Ovary (tissue), 7 donors: ENCODE measurements at regions not wholly inside any gene's neighbourhood (a gene's known extent, or its start where the extent isn't known, plus 50 kb on each side); places are given as distances from the start of the nearest gene placed in this dataset.

Experiments
- DNase-seq, 5 donors: peaks; one replicate each; pipeline ENCODE4 v3.0.0-alpha.2; 2019 to 2020
- H3K27ac ChIP-seq, 2 donors: fragments of 200-600 bp; one replicate each; pipeline versions ENCODE4 v1.5.1 to v1.8.0; 2019 to 2022
- H3K27me3 ChIP-seq: fragments of 200-600 bp; one replicate; pipeline ENCODE4 v1.8.0; 2022
- H3K36me3 ChIP-seq: fragments of 200-600 bp; sonication (generic); one replicate; pipeline ENCODE4 v1.5.1; 2019
- H3K4me1 ChIP-seq: one replicate; pipeline ENCODE4 v1.8.1; 2013; ENCODE audit warnings: mild to moderate bottlenecking, moderate library complexity; ENCODE audit not compliant: insufficient read depth
- H3K4me3 ChIP-seq: fragments of 200-600 bp; sonication (generic); one replicate; pipeline ENCODE4 v1.5.1; 2017
- H3K9me3 ChIP-seq, 2 donors: fragments of 200-600 bp in 1 of 2; sonication (generic) in 1 of 2; one replicate each; pipeline versions ENCODE4 v1.5.1 to v1.8.1; 2013 to 2019; ENCODE audit warnings: mild to moderate bottlenecking in 1 of 2, moderate library complexity in 1 of 2
- EP300 ChIP-seq: sonication (generic); formaldehyde crosslinking; IDR thresholded peaks from one replicate; pipeline ENCODE4 v1.6.1; 2017; ENCODE audit warnings: antibody characterized with exemption
- POLR2A ChIP-seq: fragments of 450-650 bp; IDR thresholded peaks from one replicate; pipeline ENCODE4 v1.6.1; 2017; ENCODE audit warnings: antibody characterized with exemption, mild to moderate bottlenecking, moderate library complexity
- WGBS, 3 donors: extraction: QIAGEN DNeasy Blood & Tissue Kit in 1 of 3; methylation state at CpG; one replicate each; pipeline versions ENCODE4 v1.1.5 to v1.1.7; 2013 to 2017; 5-methylcytosine and 5-hydroxymethylcytosine counted together
- intact Hi-C, 4 donors: fragments of 100-400 bp; cut with DNase I; formaldehyde crosslinking; loops; one replicate each; pipeline versions ENCODE4 v1.11.0 to v1.15.1; 2022 to 2023
- TF ChIP-seq, protein P1 (sequence below), 3 donors: fragments of 450-650 bp in 2 of 3; fragments of 200-600 bp in 1 of 3; IDR thresholded peaks; one replicate each; pipeline versions ENCODE4 v1.5.1 to v1.8.0; 2016 to 2022; ENCODE audit warnings: antibody characterized with exemption in 3 of 3, mild to moderate bottlenecking in 1 of 3
- donor health status: DM: no; HTN: no; CAD: no; lungs with moderate emphysema.
- donor health status: DM: no; HTN: no; CAD: no.
- donor health status: Bipolar disorder and iron deficiency.
- donor health status: DM: no; HTN: no; CAD: no.
- donor health status: DM: yes; HTN: yes; CAD: no.

- DNase-seq, result no peak
- H3K4me3 ChIP-seq, result no peak overlapping the region
- TF ChIP-seq EP300 (no peak), POLR2A (no peak)
- TF ChIP-seq, protein P1, sequence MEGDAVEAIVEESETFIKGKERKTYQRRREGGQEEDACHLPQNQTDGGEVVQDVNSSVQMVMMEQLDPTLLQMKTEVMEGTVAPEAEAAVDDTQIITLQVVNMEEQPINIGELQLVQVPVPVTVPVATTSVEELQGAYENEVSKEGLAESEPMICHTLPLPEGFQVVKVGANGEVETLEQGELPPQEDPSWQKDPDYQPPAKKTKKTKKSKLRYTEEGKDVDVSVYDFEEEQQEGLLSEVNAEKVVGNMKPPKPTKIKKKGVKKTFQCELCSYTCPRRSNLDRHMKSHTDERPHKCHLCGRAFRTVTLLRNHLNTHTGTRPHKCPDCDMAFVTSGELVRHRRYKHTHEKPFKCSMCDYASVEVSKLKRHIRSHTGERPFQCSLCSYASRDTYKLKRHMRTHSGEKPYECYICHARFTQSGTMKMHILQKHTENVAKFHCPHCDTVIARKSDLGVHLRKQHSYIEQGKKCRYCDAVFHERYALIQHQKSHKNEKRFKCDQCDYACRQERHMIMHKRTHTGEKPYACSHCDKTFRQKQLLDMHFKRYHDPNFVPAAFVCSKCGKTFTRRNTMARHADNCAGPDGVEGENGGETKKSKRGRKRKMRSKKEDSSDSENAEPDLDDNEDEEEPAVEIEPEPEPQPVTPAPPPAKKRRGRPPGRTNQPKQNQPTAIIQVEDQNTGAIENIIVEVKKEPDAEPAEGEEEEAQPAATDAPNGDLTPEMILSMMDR (IDR thresholded peaks at IDR 0.05), result no peak
- no peaks in the 10 kb centered on the region for H3K36me3 ChIP-seq
- no peaks in the 10 kb centered on the region for H3K4me1 ChIP-seq
- intact Hi-C loops, result no loop called here
- H3K27me3 ChIP-seq, result no peaks in the 10 kb centered on the region
- WGBS, 3 donors, result 63 to 75% (median 68%) methylated on average over 3 of the region's 3 CpGs
- H3K9me3 ChIP-seq, result no peaks in the 10 kb centered on the region
- no peak overlapping the region for H3K27ac ChIP-seq
Measured at GRCh38 chr3:162029736-162030135, 533.1 kb downstream of the OTOL1 start.

GRCh38 chr3:162034368-162034767, 537.8 kb downstream of the OTOL1 start:
- intact Hi-C loops, result no loop called here
- DNase-seq, result no peak
- H3K27ac ChIP-seq, result no peak overlapping the region
- WGBS, 3 donors, result 86 to 87% (median 87%) methylated on average over 2 of the region's 2 CpGs
- no peaks in the 10 kb centered on the region for H3K9me3 ChIP-seq
- TF ChIP-seq POLR2A, result no peak
- TF ChIP-seq, protein P1 (IDR thresholded peaks at IDR 0.05), result no peak
- TF ChIP-seq EP300, result no peak
- H3K27me3 ChIP-seq, result no peaks in the 10 kb centered on the region
- H3K4me3 ChIP-seq, result no peak overlapping the region
- no peaks in the 10 kb centered on the region for H3K4me1 ChIP-seq
- H3K36me3 ChIP-seq, result no peaks in the 10 kb centered on the region

DNA sequence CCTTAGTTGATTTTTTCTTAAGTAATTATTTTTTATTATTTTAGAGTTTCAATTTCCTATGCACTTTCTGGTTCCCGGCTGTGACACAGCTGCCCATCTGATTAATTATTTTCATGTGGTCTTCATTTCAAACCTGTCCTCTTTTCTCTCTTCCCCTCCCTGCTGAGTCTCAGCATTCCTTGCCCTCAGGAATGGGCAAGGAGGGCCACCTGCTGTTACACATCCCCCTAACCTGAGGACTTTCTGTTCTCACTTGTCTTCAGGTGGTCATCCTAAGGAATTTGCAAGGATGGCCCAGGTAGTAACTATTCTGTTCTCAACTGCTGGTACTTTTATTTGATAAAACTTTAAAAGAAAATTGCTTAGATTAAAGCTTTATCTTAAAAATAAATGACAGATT, 545.0 kb downstream of the OTOL1 start:
- Histone ChIP-seq H3K4me1 (no peaks in the 10 kb centered on the region), H3K27me3 (no peaks in the 10 kb centered on the region), H3K36me3 (no peaks in the 10 kb centered on the region), H3K4me3 (no peak overlapping the region), H3K9me3 (no peaks in the 10 kb centered on the region), H3K27ac (no peak overlapping the region)
- TF ChIP-seq POLR2A (no peak), EP300 (no peak)
- TF ChIP-seq, protein P1 (IDR thresholded peaks at IDR 0.05), result no peak
- 83 to 89% (median 88%) methylated on average over 1 of the region's 1 CpG for whole genome bisulfite sequencing, 3 donors
- DNase-seq, result no peak
- intact Hi-C loops, result no loop called here

GRCh38 chr3:162052636-162053035, 556.0 kb downstream of the OTOL1 start:
- H3K27ac ChIP-seq, result no peak overlapping the region
- no peaks in the 10 kb centered on the region for H3K36me3 ChIP-seq
- H3K4me3 ChIP-seq, result no peak overlapping the region
- H3K9me3 ChIP-seq, result no peaks in the 10 kb centered on the region
- TF ChIP-seq POLR2A (no peak), EP300 (no peak)
- TF ChIP-seq, protein P1 (IDR thresholded peaks at IDR 0.05), result no peak
- no peaks in the 10 kb centered on the region for H3K27me3 ChIP-seq
- intact Hi-C loops, result no loop called here
- no peaks in the 10 kb centered on the region for H3K4me1 ChIP-seq
- no peak for DNase-seq
